Activated CD4-positive, alpha-beta memory T cell treated with anti-CD3 and anti-CD28 coated beads, Interleukin-2, amount 10 ng/mL, durations not matched to agents 7 days and 5 days (primary cell): ENCODE measurements at regions not wholly inside any gene's neighbourhood (a gene's known extent, or its start where the extent isn't known, plus 50 kb on each side); places are given as distances from the start of the nearest gene placed in this dataset.

Experiments
- CTCF ChIA-PET: fragments of 350-600 bp; sonication (Branson Sonifier 250); formaldehyde crosslinking; loops from one replicate; lab custom pipeline; 2021; ENCODE audit warnings: antibody characterized with exemption, inconsistent platforms; lab: Charles Lee
- POLR2A ChIA-PET: fragments of 350-600 bp; sonication (Branson Sonifier 250); formaldehyde crosslinking; loops from one replicate; lab custom pipeline; 2021; ENCODE audit warnings: antibody characterized with exemption; lab: Charles Lee
- DNase-seq: peaks from one replicate; pipeline ENCODE4 v3.0.0-alpha.2; 2020
- H3K27ac Mint-ChIP-seq: one replicate; pipeline ENCODE4 v1.8.0; 2021; ENCODE audit warnings: mild to moderate bottlenecking, mixed read lengths
- H3K27me3 Mint-ChIP-seq: one replicate; pipeline ENCODE4 v1.8.0; 2021; ENCODE audit warnings: mixed read lengths
- H3K36me3 Mint-ChIP-seq: one replicate; pipeline ENCODE4 v1.8.0; 2021; ENCODE audit warnings: low read depth, mixed read lengths
- H3K4me1 Mint-ChIP-seq: one replicate; pipeline ENCODE4 v1.8.0; 2021; ENCODE audit warnings: mixed read lengths
- H3K4me3 Mint-ChIP-seq: one replicate; pipeline ENCODE4 v1.8.0; 2021; ENCODE audit warnings: mild to moderate bottlenecking, mixed read lengths
- H3K9me3 Mint-ChIP-seq: one replicate; pipeline ENCODE4 v1.8.0; 2021; ENCODE audit warnings: mixed read lengths

- no peak for DNase-seq
- ChIA-PET POLR2A (no interaction called here), CTCF (no interaction called here)
- peaks cover 8% of the 10 kb centered on the region for H3K9me3 Mint-ChIP-seq
- H3K27me3 Mint-ChIP-seq, result no peaks in the 10 kb centered on the region
- no peak overlapping the region for H3K27ac Mint-ChIP-seq
- no peak overlapping the region for H3K4me3 Mint-ChIP-seq
- no peaks in the 10 kb centered on the region for H3K4me1 Mint-ChIP-seq
- H3K36me3 Mint-ChIP-seq, result no peaks in the 10 kb centered on the region
Observed at GRCh38 chr13:69601661-69602060, 506.0 kb upstream of the ATXN8OS start.

- ChIA-PET CTCF (no interaction called here), POLR2A (no interaction called here)
- no peaks in the 10 kb centered on the region for H3K36me3 Mint-ChIP-seq
- H3K27me3 Mint-ChIP-seq, result no peaks in the 10 kb centered on the region
- DNase-seq, result no peak
- peaks cover 8% of the 10 kb centered on the region for H3K9me3 Mint-ChIP-seq
- no peak overlapping the region for H3K4me3 Mint-ChIP-seq
- no peaks in the 10 kb centered on the region for H3K4me1 Mint-ChIP-seq
- H3K27ac Mint-ChIP-seq, result no peak overlapping the region
Observed at GRCh38 chr13:69600811-69601210, 506.8 kb upstream of the ATXN8OS start.

GRCh38 chr13:69597088-69597487, 510.5 kb upstream of the ATXN8OS start:
- no peak overlapping the region for H3K4me3 Mint-ChIP-seq
- no peak for DNase-seq
- CTCF ChIA-PET, result no interaction called here
- no peaks in the 10 kb centered on the region for H3K4me1 Mint-ChIP-seq
- H3K9me3 Mint-ChIP-seq, result no peaks in the 10 kb centered on the region
- H3K27me3 Mint-ChIP-seq, result no peaks in the 10 kb centered on the region
- POLR2A ChIA-PET, result no interaction called here
- H3K36me3 Mint-ChIP-seq, result no peaks in the 10 kb centered on the region
- H3K27ac Mint-ChIP-seq, result no peak overlapping the region

GRCh38 chr13:69595181-69595580, 512.4 kb upstream of the ATXN8OS start:
- Mint-ChIP-seq H3K4me3 (no peak overlapping the region), H3K36me3 (no peaks in the 10 kb centered on the region), H3K4me1 (no peaks in the 10 kb centered on the region), H3K27ac (no peak overlapping the region), H3K9me3 (no peaks in the 10 kb centered on the region), H3K27me3 (no peaks in the 10 kb centered on the region)
- DNase-seq, result no peak
- ChIA-PET POLR2A (no interaction called here), CTCF (no interaction called here)

GRCh38 chr13:69591437-69591836, 516.2 kb upstream of the ATXN8OS start:
- ChIA-PET POLR2A (no interaction called here), CTCF (no interaction called here)
- Mint-ChIP-seq H3K36me3 (no peaks in the 10 kb centered on the region), H3K9me3 (no peaks in the 10 kb centered on the region), H3K4me1 (no peaks in the 10 kb centered on the region), H3K4me3 (no peak overlapping the region), H3K27me3 (no peaks in the 10 kb centered on the region), H3K27ac (no peak overlapping the region)
- DNase-seq, result no peak

- POLR2A ChIA-PET, result no interaction called here
- no peaks in the 10 kb centered on the region for H3K36me3 Mint-ChIP-seq
- no peak for DNase-seq
- H3K27me3 Mint-ChIP-seq, result no peaks in the 10 kb centered on the region
- CTCF ChIA-PET, result no interaction called here
- H3K4me3 Mint-ChIP-seq, result no peak overlapping the region
- H3K9me3 Mint-ChIP-seq, result peaks cover 3% of the 10 kb centered on the region
- no peak overlapping the region for H3K27ac Mint-ChIP-seq
- H3K4me1 Mint-ChIP-seq, result no peaks in the 10 kb centered on the region
Observed at GRCh38 chr13:69589531-69590235, 517.9 kb upstream of the ATXN8OS start.

GRCh38 chr13:69585656-69586055, 522.0 kb upstream of the ATXN8OS start:
- H3K4me1 Mint-ChIP-seq, result no peaks in the 10 kb centered on the region
- CTCF ChIA-PET, result no interaction called here
- H3K9me3 Mint-ChIP-seq, result peaks cover 3% of the 10 kb centered on the region
- no peak overlapping the region for H3K4me3 Mint-ChIP-seq
- H3K36me3 Mint-ChIP-seq, result no peaks in the 10 kb centered on the region
- POLR2A ChIA-PET, result no interaction called here
- H3K27me3 Mint-ChIP-seq, result no peaks in the 10 kb centered on the region
- H3K27ac Mint-ChIP-seq, result no peak overlapping the region
- DNase-seq, result no peak

- DNase-seq, result no peak
- H3K9me3 Mint-ChIP-seq, result peaks cover 8% of the 10 kb centered on the region
- H3K36me3 Mint-ChIP-seq, result no peaks in the 10 kb centered on the region
- POLR2A ChIA-PET, result no interaction called here
- H3K27ac Mint-ChIP-seq, result no peak overlapping the region
- CTCF ChIA-PET, result no interaction called here
- no peaks in the 10 kb centered on the region for H3K27me3 Mint-ChIP-seq
- H3K4me3 Mint-ChIP-seq, result no peak overlapping the region
- H3K4me1 Mint-ChIP-seq, result no peaks in the 10 kb centered on the region
Observed at GRCh38 chr13:69580255-69580654, 527.4 kb upstream of the ATXN8OS start.

GRCh38 chr13:69579351-69579750, 528.3 kb upstream of the ATXN8OS start:
- Mint-ChIP-seq H3K4me3 (no peak overlapping the region), H3K9me3 (peaks cover 8% of the 10 kb centered on the region), H3K36me3 (no peaks in the 10 kb centered on the region), H3K27ac (no peak overlapping the region), H3K27me3 (no peaks in the 10 kb centered on the region), H3K4me1 (no peaks in the 10 kb centered on the region)
- ChIA-PET CTCF (no interaction called here), POLR2A (no interaction called here)
- no peak for DNase-seq

GRCh38 chr13:69571606-69572323, 535.9 kb upstream of the ATXN8OS start:
- Mint-ChIP-seq H3K4me3 (no peak overlapping the region), H3K27me3 (no peaks in the 10 kb centered on the region), H3K27ac (no peak overlapping the region), H3K4me1 (no peaks in the 10 kb centered on the region), H3K9me3 (peaks cover 5% of the 10 kb centered on the region), H3K36me3 (no peaks in the 10 kb centered on the region)
- POLR2A ChIA-PET, result no interaction called here
- CTCF ChIA-PET, result no interaction called here
- DNase-seq, result no peak

- H3K4me3 Mint-ChIP-seq, result no peak overlapping the region
- no peaks in the 10 kb centered on the region for H3K36me3 Mint-ChIP-seq
- ChIA-PET POLR2A (no interaction called here), CTCF (no interaction called here)
- H3K4me1 Mint-ChIP-seq, result no peaks in the 10 kb centered on the region
- no peak for DNase-seq
- H3K27me3 Mint-ChIP-seq, result no peaks in the 10 kb centered on the region
- no peak overlapping the region for H3K27ac Mint-ChIP-seq
- H3K9me3 Mint-ChIP-seq, result peaks cover 2% of the 10 kb centered on the region
Observed at GRCh38 chr13:69567514-69567913, 540.1 kb upstream of the ATXN8OS start.

GRCh38 chr13:69566104-69566716, 541.4 kb upstream of the ATXN8OS start:
- POLR2A ChIA-PET, result no interaction called here
- H3K27ac Mint-ChIP-seq, result no peak overlapping the region
- no peak for DNase-seq
- CTCF ChIA-PET, result no interaction called here
- H3K36me3 Mint-ChIP-seq, result no peaks in the 10 kb centered on the region
- H3K4me1 Mint-ChIP-seq, result no peaks in the 10 kb centered on the region
- H3K9me3 Mint-ChIP-seq, result peaks cover 2% of the 10 kb centered on the region
- no peaks in the 10 kb centered on the region for H3K27me3 Mint-ChIP-seq
- no peak overlapping the region for H3K4me3 Mint-ChIP-seq

- Mint-ChIP-seq H3K27me3 (no peaks in the 10 kb centered on the region), H3K27ac (no peak overlapping the region), H3K36me3 (no peaks in the 10 kb centered on the region), H3K4me1 (no peaks in the 10 kb centered on the region), H3K9me3 (peaks cover 2% of the 10 kb centered on the region), H3K4me3 (no peak overlapping the region)
- ChIA-PET CTCF (no interaction called here), POLR2A (no interaction called here)
- DNase-seq, result no peak
Observed at GRCh38 chr13:69565334-69565733, 542.3 kb upstream of the ATXN8OS start.
